Stimulated activated CD4-positive, alpha-beta T cell treated with anti-CD3 and anti-CD28 coated beads, Interleukin-1b, Interleukin-23, amount 100 ng/mL, for 48 hours (primary cell): ENCODE measurements at regions not wholly inside any gene's neighbourhood (a gene's known extent, or its start where the extent isn't known, plus 50 kb on each side); places are given as distances from the start of the nearest gene placed in this dataset.

ENCODE experiments used
- DNase-seq: peaks from one replicate; pipeline ENCODE4 v3.0.0-alpha.2; 2020

DNA sequence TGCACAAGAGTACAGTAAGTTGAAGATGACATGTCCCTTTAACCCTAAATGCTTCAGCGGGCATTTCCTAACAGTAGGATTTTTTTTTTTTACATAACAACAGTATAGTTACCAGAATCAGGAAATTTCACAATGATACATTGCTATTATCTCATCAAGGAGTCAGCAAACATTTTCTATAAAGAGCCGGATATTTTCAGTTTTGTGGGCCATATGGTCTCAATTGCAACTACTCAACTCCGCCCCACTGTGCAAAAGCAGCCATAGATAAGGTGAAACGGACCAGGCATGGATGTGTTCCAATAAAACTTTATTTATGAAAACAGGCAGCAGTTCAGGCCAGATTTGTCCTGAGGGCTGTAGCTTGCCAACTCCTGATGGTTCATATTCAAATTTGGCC is 130.6 kb downstream of the SMAD6 start:
- DNase-seq, result no peak

DNA sequence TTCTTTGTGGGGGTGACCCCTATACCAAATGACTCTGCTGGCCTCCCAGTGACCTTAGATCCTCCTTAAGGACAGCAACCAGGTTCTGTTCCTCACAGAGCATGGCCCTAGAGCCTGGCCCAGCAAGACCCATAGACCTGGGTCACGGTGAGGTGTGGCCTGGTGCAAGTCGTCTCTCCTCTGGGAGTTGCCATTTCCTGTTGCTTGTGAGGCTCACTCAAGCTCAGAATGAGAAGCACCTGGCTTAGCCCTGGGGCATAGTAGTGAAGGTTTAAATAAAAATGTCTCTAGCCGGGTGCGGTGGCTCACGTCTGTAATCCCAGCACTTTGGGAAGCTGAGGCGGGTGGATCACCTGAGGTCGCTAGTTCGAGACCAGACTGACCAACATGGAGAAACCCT is 131.3 kb downstream of the SMAD6 start:
- DNase-seq, result no peak

- DNase-seq, result no peak
Measured at GRCh38 chr15:66833803-66834202, 131.8 kb downstream of the SMAD6 start.

DNA sequence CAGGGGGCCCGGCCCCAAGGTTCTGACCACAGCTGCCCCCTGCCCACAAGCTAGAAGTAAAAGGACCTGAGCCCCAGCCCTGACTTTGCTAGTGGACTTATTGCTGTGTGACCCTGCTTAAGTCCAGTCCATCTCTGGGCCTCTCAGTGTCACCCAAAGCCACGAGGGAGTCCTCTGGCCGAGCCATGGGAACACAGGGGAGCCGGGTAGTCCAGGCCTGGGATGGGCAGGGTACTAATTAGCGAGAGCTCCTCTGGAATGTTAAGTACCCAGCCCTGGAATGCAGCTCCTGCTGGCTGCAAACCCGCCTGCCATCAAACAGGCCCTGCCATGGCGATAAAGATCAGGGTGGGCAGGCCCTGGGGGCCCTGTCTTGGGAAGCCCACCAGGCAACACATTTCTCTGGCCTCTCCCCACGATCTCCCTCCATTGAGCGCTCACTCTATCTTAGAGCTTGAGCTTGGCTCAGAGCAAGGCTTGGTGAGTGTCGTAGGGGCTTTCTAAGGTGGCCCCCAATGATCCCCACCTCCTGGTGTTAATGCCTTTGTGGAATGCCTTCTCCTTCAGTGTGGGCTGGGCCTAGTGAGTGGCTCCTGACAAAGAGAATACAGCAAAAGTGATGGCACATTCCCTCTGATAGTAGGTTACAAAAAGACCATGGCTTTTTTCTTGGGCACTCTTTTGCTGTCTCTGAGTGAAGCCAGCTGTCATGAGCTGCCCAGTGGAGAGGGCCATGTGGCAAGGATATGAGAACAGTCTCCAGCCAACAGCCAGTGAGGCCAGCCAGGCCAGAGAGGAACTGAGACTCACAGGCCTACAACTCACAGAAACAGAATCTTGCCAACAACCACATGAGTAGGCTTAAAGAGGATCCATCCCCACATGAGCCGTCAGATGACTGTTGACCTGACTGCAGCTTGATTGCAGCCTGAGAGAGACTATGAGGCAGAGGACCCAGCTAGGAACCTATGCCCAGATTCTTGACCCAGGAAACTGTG is 133.1 kb downstream of the SMAD6 start:
- DNase-seq, result no peak

- no peak for DNase-seq
Measured at GRCh38 chr15:66836231-66837030, 134.4 kb downstream of the SMAD6 start.

GRCh38 chr15:66838202-66838601 is 136.2 kb downstream of the SMAD6 start:
- DNase-seq, result no peak

- no peak for DNase-seq
Measured at GRCh38 chr15:66838671-66839239, 136.7 kb downstream of the SMAD6 start.

- no peak for DNase-seq
Measured at GRCh38 chr15:66839506-66840112, 137.6 kb downstream of the SMAD6 start.

DNA sequence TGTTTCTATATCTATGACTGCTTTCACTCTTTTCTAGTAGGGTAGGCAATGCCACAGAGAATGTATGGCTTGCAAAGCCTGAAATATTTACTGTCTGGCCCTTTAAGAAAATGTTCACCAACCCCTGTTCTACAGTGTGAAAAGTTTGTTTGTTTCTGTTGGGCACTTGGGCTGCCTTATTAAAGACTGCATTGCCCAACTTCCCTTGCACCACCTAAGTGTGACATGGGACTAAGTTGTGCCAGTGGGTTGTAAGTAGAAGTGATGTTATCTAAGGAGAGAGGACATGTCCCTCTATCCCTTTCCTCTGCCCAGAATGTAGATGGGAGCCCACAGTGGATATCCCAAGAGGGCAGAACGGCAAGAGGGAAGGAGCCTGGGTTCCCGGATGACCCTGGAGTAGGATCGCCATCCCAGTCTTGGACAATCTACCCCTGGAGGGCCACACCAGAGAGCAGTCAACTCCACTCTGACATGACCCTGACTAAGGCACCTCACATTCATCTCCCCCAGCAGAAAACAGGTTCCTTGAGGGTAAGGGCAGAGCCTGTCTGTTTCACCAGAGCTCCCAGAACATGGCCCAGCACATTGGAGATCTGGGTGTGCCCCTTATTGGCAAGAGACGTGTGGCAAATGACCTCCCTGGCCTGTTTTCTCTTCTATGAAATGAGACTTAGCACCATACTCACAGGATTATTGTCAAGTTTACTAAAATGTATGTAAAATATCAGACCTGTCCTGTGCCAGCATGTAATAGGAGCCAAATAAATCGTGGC is 138.8 kb downstream of the SMAD6 start:
- no peak for DNase-seq

- DNase-seq, result no peak
Measured at GRCh38 chr15:66841953-66842681, 140.1 kb downstream of the SMAD6 start.

DNA sequence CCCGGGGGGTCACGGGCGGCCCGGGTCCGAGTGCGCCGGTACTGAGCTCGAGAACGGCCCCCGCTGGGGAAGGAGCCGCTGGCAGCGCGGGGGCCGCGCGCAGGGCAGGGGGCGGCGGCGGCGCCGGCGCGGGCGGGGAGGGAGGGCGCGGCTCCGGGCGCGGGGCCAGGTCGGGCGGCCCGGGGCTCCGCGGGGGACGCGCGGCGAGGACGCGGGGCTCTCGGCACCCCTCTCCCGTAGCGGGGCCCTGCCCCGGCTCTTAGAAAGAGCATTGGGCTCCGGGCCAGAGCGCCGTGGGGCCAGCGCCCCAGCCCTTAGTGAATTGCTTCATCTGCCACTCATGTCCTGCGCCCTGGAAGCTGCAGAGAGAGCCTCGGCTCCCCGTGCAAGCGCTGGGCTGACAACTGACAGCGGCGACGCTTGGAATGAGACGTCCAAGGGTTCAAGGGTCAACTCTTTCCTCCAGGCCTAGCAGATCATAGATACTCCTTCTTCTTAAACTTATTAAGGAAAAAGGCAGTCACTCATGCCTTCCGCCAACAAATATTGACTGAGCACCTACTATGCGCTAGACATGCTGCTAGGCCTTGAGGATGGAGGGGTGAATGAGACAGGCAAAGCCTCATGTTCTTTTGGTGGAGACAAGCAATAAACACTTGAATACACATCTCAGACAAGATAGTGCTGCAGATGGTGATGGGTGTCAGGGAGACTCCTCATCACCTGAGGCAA is 140.8 kb downstream of the SMAD6 start:
- no peak for DNase-seq

- no peak for DNase-seq
Measured at GRCh38 chr15:66843581-66843980, 141.5 kb downstream of the SMAD6 start.

DNA sequence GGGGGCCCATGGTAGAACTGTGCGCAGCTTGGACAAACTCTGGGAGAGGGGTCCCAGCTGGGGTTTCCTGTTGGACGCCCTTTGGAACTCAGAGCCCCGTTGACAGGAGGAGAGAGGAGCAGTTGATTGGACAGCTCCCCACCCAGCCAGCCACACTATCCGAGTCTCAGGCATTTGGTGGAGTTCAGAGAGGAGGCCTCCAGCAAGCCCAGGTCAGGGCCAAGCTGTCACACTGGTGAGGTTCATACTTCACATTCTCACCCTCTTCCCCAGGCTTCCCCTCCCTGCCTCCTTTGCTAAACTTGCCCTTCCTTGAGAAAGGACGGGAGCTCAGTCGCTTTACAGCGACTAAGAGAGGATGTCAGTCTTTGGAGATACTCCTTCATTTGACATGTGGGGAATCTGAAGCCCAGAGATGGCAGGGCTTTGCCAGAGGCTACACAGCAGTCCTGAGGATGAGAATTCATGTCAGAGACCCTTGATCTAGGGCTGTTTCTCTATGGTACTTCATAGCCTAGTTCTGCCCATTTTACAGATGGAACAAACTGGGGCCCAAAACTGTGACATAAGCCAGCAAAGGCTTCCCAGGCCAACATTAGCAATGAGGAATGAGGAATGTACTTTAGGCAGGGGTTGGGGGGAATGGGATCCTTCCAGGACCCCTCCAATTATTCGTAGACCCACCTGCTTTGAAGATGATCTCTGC is 142.2 kb downstream of the SMAD6 start:
- no peak for DNase-seq

DNA sequence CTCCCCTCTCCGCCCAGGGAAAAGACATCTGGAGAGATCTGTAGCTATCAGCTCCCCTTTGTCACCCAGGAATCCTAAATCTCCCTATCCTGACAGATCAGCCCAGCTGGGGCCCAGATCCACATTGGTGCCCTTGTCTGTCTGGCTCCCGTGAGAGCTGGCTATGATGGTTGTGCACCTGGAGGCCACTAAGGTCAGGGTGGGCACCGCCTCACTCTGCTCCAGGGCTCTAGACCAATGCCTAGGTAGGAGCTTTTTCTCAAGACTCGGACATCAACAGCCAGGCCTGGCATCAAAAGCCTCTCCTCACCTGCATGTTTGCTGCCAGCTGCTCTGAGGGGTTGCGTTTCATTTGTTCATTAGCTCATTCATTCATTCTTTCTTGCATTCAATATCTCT is 142.7 kb downstream of the SMAD6 start:
- DNase-seq, result no peak

DNA sequence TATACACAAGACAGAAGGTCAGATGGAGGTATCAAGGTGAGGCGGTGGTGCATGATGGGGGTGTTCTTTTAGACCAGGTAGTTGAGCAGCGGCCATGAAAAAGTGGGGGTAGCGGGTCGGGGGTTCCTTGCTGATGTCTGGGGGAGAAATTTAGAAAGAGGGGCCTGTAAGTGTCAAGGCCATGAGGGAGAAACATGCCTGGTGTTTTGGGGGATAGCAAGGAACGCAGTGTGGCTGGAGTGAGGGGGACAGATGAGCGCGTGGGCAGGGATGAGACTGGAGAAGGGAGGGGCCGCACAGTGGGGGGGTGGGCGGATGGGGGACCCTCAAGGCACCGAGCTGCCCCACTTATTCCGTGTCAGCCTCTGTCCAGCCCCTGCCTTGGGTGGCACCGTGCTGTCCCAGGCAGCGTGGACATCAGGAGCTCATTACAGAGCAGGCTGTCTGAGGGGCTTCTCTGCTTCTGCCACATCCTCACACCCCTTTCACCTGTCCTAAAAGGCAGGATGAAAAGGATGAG is 143.3 kb downstream of the SMAD6 start:
- no peak for DNase-seq

GRCh38 chr15:66846031-66846430 is 144.0 kb downstream of the SMAD6 start:
- no peak for DNase-seq

DNA sequence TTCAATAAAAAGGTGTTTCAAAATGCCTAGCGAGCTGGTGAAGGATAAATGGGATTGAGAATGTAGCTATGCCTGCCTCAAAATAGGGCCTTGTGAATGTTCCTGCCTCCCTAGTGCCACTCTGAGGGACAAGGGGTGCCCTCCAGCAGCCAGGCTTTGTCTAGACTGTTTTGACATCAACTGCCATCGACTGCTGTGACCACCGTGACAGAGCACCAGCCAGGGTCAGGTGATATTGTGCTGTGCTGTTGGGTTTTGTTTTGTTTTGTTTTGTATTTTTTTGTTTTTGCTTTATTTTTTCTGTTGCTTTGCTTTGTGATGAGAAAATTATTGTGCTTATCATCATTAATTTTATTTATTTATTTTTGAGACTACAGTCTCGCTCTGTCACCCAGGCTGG is 144.8 kb downstream of the SMAD6 start:
- DNase-seq, result no peak

GRCh38 chr15:66847565-66847991 is 145.5 kb downstream of the SMAD6 start:
- DNase-seq, result no peak

DNA sequence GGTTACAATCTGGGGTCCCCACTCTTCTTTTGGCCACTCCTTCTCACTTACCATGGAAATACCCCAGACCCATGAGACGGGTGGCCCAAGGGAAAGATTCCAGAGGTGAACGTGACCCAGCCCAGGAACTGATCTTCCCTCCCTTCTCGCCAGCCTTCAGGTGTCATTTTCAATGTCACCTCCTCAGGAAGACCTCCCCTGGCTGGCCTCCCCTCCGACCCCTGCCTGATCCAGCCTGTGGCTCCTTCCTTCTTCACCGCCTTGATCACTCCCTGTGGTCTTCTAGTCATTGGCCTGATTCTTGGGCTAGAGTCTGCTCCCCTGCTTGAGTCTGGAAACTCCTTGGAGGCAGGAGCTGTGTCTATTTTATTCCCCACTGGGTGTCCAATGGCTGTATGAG is 146.1 kb downstream of the SMAD6 start:
- no peak for DNase-seq
